Left ventricle myocardium inferior (tissue), 1 donor: ENCODE measurements at regions not wholly inside any gene's neighbourhood (a gene's known extent, or its start where the extent isn't known, plus 50 kb on each side); places are given as distances from the start of the nearest gene placed in this dataset.

ENCODE experiments used
- DNase-seq: peaks from one replicate; pipeline ENCODE4 v3.0.0-alpha.2; 2020
- H3K27ac ChIP-seq: fragments of 200-600 bp; replicated peaks from 2 replicates; pipeline ENCODE4 v1.8.0; 2021
- H3K27me3 ChIP-seq: fragments of 200-600 bp; 2 replicates; pipeline ENCODE4 v1.8.0; 2021; ENCODE audit warnings: low read depth
- H3K36me3 ChIP-seq: fragments of 200-600 bp; 2 replicates; pipeline ENCODE4 v1.8.0; 2021
- H3K4me1 ChIP-seq: fragments of 200-600 bp; 2 replicates; pipeline ENCODE4 v1.8.0; 2021
- H3K4me3 ChIP-seq: fragments of 200-600 bp; 2 replicates; pipeline ENCODE4 v1.8.0; 2021; ENCODE audit warnings: mild to moderate bottlenecking, moderate library complexity
- H3K9me3 ChIP-seq: fragments of 200-600 bp; replicated peaks from 2 replicates; pipeline ENCODE4 v1.8.0; 2021
- CTCF ChIP-seq: fragments of 200-600 bp; IDR thresholded peaks from 2 replicates; pipeline ENCODE4 v1.8.0; 2021; ENCODE audit warnings: antibody characterized with exemption, mild to moderate bottlenecking, borderline replicate concordance
- intact Hi-C: fragments of 100-400 bp; cut with micrococcal nuclease; formaldehyde crosslinking; loops from one replicate; pipeline ENCODE4 v1.11.0; 2022
- donor health status: DM: no; HTN: yes; CAD: no; lungs with severe emphysema.

- Histone ChIP-seq H3K27me3 (no peaks in the 10 kb centered on the region), H3K4me1 (no peaks in the 10 kb centered on the region)
Observed at GRCh38 chr5:23451156-23451555, 56.3 kb upstream of the PRDM9 start.

GRCh38 chr5:23450187-23450586 lies 57.2 kb upstream of the PRDM9 start:
- intact Hi-C loops = no loop called here
- Histone ChIP-seq H3K27me3 (no peaks in the 10 kb centered on the region), H3K27ac (no peak overlapping the region)

More at GRCh38 chr5:23451156-23451555, 56.3 kb upstream of the PRDM9 start:
- Histone ChIP-seq H3K27ac (no peak overlapping the region), H3K4me3 (no peak overlapping the region), H3K9me3 (peaks cover 7% of the 10 kb centered on the region), H3K36me3 (no peaks in the 10 kb centered on the region)
- DNase-seq = no peak
- no peak for TF ChIP-seq CTCF
- intact Hi-C loops = no loop called here

GRCh38 chr5:23448627-23449026 lies 58.8 kb upstream of the PRDM9 start:
- no peaks in the 10 kb centered on the region for H3K27me3 ChIP-seq
- no peak overlapping the region for H3K27ac ChIP-seq
- no peak overlapping the region for H3K4me3 ChIP-seq
- no peak for TF ChIP-seq CTCF
- intact Hi-C loops = no loop called here
- peaks cover 7% of the 10 kb centered on the region for H3K9me3 ChIP-seq
- DNase-seq = no peak
- H3K36me3 ChIP-seq = no peaks in the 10 kb centered on the region
- no peaks in the 10 kb centered on the region for H3K4me1 ChIP-seq

More at GRCh38 chr5:23450187-23450586, 57.2 kb upstream of the PRDM9 start:
- H3K9me3 ChIP-seq = peaks cover 7% of the 10 kb centered on the region
- no peak for TF ChIP-seq CTCF
- no peaks in the 10 kb centered on the region for H3K36me3 ChIP-seq
- DNase-seq = no peak
- H3K4me1 ChIP-seq = no peaks in the 10 kb centered on the region
- peak overlapping the region; percentile 34 for H3K4me3 ChIP-seq

- Histone ChIP-seq H3K27me3 (no peaks in the 10 kb centered on the region), H3K4me3 (no peak overlapping the region), H3K36me3 (no peaks in the 10 kb centered on the region), H3K4me1 (no peaks in the 10 kb centered on the region), H3K9me3 (peaks cover 7% of the 10 kb centered on the region), H3K27ac (peak overlapping the region; percentile 18)
- DNase-seq = no peak
- intact Hi-C loops = no loop called here
- TF ChIP-seq CTCF = no peak
Observed at GRCh38 chr5:23446424-23446823, 61.0 kb upstream of the PRDM9 start.

- intact Hi-C loops = no loop called here
- H3K9me3 ChIP-seq = peaks cover 7% of the 10 kb centered on the region
- no peaks in the 10 kb centered on the region for H3K36me3 ChIP-seq
- H3K27me3 ChIP-seq = no peaks in the 10 kb centered on the region
- no peaks in the 10 kb centered on the region for H3K4me1 ChIP-seq
- TF ChIP-seq CTCF = no peak
- DNase-seq = no peak
- no peak overlapping the region for H3K27ac ChIP-seq
- H3K4me3 ChIP-seq = no peak overlapping the region
Observed at GRCh38 chr5:23445573-23445972, 61.8 kb upstream of the PRDM9 start.

GRCh38 chr5:23440703-23441102 lies 66.7 kb upstream of the PRDM9 start:
- intact Hi-C loops = no loop called here
- no peak for TF ChIP-seq CTCF
- no peak overlapping the region for H3K27ac ChIP-seq
- H3K27me3 ChIP-seq = no peaks in the 10 kb centered on the region
- no peaks in the 10 kb centered on the region for H3K4me1 ChIP-seq
- H3K4me3 ChIP-seq = no peak overlapping the region
- no peaks in the 10 kb centered on the region for H3K9me3 ChIP-seq
- H3K36me3 ChIP-seq = no peaks in the 10 kb centered on the region
- DNase-seq = no peak
